Right renal cortex interstitium (tissue), 3 donors: ENCODE measurements at regions not wholly inside any gene's neighbourhood (a gene's known extent, or its start where the extent isn't known, plus 50 kb on each side); places are given as distances from the start of the nearest gene placed in this dataset.
"Not testable (repeated sequence)": the region's sequence is repeated elsewhere in the genome, so short reads cannot be mapped to it uniquely, and the experiment has no call there.

Experiments
- DNase-seq, 3 donors: peaks; one replicate each; pipeline ENCODE4 v3.0.0-alpha.2; 2013; ENCODE audit warnings: low read depth in 3 of 3, low spot score in 2 of 3

DNA sequence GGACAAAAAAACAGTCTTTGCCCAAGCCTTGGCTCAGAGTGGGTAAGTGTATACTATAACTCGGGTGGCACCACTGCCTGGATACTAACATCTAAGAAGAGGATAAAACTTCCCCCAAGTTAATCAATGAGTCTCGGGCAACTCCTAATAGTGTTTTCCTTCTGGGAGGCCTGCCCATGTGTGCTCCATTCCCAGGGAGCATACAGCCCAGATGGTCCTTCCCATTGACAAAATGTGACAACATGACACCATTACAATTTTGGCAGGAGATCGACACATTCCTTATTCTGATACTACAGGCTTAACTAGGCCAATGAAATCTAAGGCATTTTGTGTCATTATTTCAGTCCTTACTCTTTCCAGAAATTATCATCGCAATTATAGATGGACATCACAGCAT, 52.7 kb upstream of the CRIM1 start:
- DNase-seq = no peak

DNA sequence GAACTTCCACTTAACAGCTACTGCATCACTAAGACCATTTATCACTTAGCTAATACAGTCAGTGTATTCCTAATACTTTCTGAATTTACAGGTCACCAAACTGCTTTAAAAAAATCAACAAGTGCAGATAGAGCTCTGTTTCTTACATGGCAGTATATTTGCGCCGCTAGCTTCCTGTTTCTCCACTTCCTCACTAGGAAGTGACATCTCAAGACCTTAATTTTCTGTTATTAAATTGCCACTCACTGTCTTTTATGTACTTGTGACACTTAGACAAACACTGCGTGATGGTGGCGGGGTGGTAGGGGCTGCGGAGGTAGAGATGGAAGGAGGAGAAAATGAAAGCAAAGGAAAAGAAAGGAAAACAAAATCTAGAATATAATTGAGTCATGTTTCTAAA, 53.7 kb upstream of the CRIM1 start:
- no peak for DNase-seq

- DNase-seq = no peak
Observed at GRCh38 chr2:36300697-36301096, 54.9 kb upstream of the CRIM1 start.

DNA sequence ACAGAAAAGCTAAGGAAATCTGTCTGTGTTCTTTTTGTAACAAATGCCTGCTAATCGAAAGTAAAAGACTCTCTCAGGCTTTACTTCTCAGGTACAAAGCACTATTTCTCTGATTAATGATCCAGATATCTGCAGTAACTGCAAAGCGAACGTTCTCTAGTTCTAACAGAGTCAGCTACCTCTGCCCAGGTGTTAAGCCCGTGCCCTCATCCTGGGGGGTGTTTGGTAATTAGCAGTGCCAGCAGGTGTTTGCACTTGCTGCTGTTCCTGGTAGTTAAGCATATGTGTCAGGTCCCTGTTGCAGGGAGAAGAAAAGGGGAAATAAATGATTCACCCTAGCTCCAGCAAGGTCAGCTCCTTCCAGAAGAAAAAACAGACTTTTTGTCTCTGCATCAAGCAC, 58.8 kb upstream of the CRIM1 start:
- DNase-seq = no peak

GRCh38 chr2:36294316-36294721, 61.3 kb upstream of the CRIM1 start:
- DNase-seq = no peak

DNA sequence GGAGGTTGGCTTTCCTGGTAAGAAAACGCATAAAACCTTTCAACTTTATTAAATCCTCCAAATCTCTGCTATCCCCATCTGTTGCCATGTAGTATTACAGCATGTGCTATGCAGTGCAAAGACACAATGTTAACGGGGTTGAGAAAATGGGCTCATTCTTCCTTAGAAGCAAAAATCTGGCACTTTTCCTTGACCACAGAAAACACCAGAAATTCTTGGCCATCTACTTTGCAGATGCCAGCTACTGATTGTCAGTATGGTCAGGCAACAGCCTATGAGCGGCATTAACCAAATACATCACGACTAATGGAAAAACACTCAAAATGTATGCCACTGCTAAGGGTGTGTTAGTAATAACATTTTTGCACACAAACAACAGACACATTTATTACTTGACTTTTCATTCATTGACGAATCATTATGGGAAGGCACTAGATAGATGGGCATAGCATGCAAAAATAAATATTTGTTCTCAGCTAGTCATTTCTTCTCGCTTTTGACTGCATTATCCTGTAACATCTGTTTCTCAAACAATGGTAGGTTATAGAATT, 65.2 kb upstream of the CRIM1 start:
- no peak for DNase-seq

GRCh38 chr2:36289731-36290130, 65.8 kb upstream of the CRIM1 start:
- no peak for DNase-seq

DNA sequence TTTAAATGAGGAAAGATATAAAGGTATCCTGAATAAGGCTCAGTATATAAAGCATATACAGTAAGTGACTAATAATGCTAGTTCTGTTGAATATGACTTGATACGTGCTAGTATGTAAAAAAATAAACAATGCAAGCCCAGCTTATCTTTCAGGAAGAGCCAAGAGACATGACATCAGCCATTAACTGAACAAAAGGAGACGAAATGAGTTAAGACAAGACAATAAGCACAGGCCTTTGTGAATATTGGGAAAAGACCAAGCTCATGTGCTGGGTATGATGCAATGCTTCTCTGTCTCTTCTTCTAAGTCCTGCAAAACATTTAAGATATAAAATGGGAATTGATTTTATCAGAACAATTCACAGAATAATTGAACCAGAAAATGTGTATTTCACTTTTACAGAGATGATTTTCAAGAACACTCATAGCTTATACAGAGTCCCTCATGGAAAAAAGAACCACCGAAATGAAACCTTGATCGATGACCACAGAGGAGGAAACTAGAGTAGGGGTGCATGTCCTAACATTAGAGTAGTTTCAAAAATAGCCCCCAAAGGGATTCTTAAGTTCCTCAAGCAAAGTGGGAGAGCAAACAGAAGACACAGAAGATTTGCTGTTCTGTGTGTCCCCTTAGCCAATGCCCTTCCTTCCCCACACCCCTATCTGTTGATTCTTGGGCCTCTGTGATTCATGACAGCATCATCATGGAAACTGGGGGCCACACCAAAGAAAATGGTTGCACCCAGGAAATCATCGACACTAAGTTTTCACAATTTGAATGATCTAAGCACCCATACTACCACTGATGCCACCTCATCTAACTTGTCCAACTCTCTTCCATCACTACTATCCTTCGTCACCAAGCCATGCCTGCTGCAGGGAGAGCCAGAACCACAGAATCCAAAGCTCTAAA, 68.0 kb upstream of the CRIM1 start:
- DNase-seq = no peak

DNA sequence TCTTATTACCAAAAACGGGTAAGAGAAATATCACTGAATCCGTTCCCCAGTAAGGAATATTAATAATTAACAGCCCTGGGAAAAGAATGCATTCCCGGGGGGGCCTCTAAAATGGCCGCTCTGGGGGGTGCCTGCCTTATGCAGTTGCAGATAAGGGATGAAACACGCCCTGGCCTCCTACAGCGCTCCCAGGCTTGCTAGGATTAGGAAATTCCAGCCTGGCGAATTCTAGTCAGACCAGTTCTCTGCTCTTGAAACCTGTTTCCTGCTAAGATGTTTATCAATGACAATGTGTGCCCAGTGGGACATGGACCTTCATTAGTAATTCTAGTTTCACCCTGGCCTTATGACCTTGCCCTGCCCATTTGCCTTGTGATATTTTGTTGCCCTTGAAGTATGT, 76.1 kb upstream of the CRIM1 start:
- DNase-seq = not testable (repeated sequence)

DNA sequence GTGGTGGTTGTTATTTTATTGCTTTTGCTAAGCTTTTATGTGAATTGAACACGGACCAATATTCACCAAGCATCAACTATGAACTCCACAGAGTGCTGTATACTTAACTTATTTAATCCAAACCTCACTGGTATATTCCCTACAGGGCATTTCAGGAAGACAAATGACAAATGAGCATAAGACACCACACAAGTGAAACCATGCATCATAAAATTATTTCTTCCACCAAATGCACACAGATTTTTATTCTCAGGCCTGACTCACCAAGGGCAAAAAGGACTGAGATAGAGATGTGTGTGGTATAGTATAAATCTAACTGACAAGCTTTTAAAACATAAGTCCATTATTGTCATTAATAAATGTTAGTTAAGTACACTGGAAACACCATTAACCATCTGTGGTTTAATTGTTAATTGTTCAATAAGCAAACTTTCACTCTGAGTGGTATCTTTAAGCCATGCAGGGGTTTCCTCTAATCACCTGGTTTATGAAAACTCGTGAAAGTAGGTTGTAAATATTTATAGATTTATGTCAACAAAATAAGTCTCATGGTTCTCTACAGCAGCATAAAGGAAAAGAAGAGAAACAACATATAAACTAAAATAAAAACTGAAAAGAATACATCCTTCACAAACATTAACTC, 77.6 kb upstream of the CRIM1 start:
- no peak for DNase-seq

DNA sequence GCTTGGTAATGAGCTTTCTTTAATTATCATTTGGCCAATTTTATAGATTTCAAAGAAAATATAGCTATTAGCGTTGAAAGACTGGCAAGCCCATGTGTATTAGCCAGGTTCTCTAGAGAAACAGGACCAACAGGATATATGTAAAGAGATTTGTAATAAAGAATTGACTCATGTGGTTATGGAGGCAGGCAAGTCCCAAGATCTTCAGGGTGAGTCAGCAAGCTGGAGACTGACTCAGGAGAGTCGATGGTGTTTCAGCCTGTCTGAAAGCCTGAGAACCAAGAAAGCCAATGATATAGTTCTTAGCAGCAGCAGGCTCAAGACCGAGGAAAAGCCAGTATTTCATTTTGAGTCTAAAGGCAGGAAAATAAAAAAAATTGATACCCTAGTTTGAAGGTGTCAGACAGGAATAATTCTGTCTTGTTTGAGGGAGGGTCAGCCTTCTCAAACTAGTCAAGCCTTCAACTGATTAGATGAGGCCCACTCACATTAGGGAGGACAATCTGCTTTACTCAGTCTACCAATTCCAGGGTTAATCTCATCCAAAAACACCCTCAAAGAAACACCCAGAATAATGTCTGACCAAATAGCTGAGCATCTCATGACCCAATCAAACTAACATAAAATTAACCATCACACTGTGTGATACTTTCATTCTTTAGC, 78.3 kb upstream of the CRIM1 start:
- no peak for DNase-seq

DNA sequence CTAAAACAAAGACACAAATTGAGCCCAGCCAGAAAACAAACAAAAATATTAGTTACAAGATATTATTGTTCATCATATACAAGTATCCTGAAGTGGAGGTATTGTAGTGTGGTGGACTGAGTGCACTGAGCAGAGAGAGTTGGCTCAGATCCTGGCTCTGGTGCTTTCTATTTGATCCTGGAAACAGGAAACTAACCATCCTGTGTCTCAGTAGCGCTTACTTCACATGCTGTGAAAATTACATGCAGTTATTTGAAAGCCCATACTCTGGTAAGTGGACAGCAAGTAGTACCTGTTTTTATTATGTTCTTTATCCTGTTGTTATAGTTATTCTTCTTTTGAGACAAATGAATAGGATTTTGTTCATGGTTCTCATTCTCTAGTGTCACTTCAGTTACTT, 84.3 kb upstream of the CRIM1 start:
- DNase-seq = no peak

- no peak for DNase-seq
Observed at GRCh38 chr2:36270758-36271157, 84.8 kb upstream of the CRIM1 start.

GRCh38 chr2:36267194-36267593, 88.4 kb upstream of the CRIM1 start:
- no peak for DNase-seq

DNA sequence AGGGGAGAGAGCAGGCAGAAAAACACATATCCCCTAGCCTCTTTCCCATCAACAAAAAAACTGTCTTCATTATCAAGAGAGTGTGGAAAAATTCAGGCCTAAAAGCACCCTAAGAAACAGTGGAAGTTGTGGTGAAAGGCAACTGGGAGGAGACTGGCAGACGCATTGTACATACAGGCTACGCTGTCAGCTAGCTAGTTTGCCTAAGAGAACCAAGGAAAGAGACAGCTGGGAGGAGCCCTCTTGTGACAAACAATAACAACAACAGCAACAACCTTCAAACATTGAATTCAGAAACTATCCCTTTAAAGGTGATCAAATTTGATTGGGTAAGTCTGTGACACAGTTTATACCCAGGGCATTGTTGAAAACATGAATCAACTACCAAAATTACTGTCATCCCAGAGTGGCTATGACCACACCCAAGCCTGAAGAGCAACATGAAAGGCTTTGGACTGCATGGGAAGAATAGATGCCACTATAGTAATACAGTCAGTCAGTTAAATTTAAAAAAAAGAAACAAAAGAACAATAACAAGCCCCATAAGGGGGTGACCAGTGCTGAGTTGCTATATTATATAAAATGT, 88.9 kb upstream of the CRIM1 start:
- DNase-seq = no peak

- DNase-seq = no peak
Observed at GRCh38 chr2:36262581-36262980, 93.0 kb upstream of the CRIM1 start.

- no peak for DNase-seq
Observed at GRCh38 chr2:36255863-36256262, 99.7 kb upstream of the CRIM1 start.

DNA sequence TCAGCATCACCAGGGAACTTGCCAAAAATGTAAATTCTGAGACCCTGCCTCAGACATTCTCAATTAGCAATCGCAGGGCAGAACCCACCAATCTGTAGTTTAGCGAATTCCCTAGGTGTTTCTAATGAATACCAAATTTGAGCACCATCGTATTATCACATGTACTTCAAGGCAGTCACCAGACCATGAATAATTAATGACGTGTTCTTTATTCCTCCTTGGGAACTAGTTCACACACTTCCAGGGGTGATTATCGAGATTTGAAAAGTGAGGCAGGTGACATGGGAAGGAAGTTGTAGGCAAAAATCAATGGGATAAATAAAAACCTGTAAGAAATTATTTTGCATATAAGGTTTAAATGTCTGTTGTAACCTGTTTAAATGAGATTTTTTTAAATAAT, 102.5 kb upstream of the CRIM1 start:
- DNase-seq = no peak

DNA sequence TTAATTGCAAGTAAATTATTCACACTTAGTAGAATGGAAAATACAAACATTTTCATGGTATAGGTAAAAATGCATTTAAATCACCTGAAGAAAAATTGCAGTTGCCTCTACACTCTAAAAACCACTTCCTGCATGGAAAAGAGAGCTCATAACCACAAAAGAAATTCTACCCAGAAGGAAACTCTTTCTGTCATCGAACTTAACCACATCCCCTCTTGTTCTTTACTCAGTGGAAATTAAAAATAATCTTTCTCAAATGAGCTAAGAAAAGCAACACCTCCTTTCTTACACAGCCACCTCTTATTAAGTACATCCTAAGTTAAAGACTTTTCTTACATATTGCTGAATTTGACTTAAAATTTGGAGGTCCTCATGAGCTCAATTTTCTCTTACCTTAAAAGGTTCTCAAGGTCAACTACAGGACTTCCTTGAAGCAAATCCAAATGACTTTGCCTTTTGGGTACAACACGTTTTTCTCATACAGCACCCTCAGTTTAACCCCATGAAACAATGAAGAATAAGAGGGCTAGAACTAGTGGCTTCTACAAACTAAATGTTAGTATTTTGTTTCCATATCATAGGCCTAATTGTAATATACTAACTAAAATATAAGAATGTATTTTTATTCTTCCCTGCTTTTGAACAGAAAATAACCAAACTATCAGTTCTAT, 109.1 kb upstream of the CRIM1 start:
- no peak for DNase-seq

- DNase-seq = no peak
Observed at GRCh38 chr2:36245651-36246050, 109.9 kb upstream of the CRIM1 start.

DNA sequence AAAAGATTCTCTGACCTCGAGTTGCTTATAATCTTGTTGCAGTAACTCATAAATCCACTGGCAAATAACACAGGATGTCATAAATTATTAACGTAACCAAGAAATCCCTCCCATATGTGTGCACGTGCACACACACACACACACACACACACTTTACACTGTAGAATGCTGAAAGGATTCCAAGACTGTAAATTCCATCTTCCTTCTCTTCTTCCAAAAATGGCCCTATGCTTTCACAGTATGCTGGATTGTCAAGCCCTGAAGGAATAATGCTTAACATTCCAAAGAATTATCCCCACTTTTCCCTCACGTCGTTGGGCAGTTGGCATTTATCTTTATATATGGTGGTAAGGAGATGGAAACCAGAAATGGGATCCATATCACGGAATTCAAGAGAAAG, 117.5 kb upstream of the CRIM1 start:
- no peak for DNase-seq
